Kidney glomerular epithelial cell (primary cell): ENCODE measurements at regions not wholly inside any gene's neighbourhood (a gene's known extent, or its start where the extent isn't known, plus 50 kb on each side); places are given as distances from the start of the nearest gene placed in this dataset.

Experiments
- DNase-seq: peaks from one replicate; lab custom pipeline; 2025; lab: John Stamatoyannopoulos, UW

- peak; percentile 85 for DNase-seq
Observed at GRCh38 chr9:16236882-16237281, 633.6 kb downstream of the BNC2 start.

GRCh38 chr9:16238623-16239138 lies 631.8 kb downstream of the BNC2 start:
- DNase-seq: no peak

GRCh38 chr9:16241231-16241630 lies 629.2 kb downstream of the BNC2 start:
- DNase-seq: peak; percentile 33

- DNase-seq: no peak
Observed at GRCh38 chr9:16243798-16244197, 626.7 kb downstream of the BNC2 start.

DNA sequence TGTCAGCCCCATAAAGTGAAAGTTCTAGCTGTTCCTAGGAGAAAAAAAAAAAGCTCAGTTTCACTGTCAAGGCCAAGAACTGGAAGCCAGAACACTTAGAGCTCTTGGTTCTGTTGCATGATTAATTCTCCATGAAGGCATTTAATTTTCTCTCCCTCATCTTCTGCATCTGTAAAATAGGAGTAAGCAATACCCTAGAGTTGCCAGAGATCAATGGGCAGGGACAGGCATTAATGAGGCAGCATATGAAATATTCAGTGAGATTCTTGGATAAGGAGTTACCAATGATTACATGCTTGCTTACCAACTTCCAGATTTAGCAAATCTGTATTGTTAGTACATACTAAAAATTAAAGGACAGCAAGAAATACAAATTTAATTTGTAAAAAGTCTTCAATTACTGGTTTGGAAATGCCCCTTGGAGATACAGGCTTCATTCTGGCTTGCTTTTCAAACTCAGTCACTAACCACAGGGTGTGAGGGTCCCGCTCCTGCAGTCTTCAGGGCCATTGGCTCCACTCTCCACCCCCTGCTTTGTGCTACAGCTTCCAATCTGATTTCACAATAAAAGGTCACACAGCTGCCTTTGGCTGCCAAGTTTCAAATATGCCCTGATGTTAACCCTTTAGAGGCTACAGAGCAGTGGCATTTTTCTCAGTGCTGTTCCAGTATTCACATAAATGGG lies 624.6 kb downstream of the BNC2 start:
- no peak for DNase-seq

DNA sequence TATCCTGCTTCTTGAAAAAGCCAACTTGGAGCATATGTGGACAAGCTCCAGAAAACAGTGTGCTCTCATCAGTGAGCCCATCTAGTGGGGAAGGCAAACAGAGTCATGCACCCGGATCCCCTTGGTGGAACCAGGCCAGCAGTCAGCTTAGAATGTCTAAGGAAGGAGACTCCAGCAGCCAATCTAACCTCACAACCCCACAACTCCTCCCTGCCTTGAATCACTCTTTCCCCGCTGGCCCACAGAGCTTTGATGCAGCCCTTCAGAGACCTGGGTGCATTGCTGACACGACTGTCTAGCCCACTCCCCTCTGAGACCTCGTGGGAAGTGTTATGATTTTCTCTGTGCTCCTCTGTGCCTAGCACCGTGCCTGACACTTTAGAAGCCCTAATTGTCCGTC lies 623.7 kb downstream of the BNC2 start:
- no peak for DNase-seq

GRCh38 chr9:16247188-16247875 lies 623.1 kb downstream of the BNC2 start:
- DNase-seq: peak; percentile 88

DNA sequence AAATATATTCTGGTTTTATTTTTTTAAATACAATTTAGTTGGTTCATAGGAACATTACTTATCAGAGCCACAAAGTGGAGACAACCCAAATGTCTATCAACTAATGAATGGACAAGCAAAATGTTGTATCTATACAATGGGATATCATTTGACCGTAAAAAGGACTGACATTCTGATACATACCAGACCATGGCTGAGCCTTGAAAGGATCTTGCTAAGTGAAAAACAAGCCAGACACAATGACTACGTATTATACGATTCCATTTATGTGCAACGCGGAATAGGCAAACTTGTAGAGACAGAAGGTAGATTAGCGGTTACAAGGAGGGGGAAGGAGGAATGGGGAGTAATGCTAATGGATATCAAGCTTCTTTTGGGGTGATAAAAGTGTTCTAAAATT lies 621.6 kb downstream of the BNC2 start:
- no peak for DNase-seq

GRCh38 chr9:16252616-16253015 lies 617.9 kb downstream of the BNC2 start:
- DNase-seq: no peak

- no peak for DNase-seq
Observed at GRCh38 chr9:16254674-16255073, 615.8 kb downstream of the BNC2 start.

- DNase-seq: no peak
Observed at GRCh38 chr9:16255217-16255616, 615.3 kb downstream of the BNC2 start.

GRCh38 chr9:16257604-16258003 lies 612.9 kb downstream of the BNC2 start:
- no peak for DNase-seq

- DNase-seq: no peak
Observed at GRCh38 chr9:16258191-16258590, 612.3 kb downstream of the BNC2 start.

DNA sequence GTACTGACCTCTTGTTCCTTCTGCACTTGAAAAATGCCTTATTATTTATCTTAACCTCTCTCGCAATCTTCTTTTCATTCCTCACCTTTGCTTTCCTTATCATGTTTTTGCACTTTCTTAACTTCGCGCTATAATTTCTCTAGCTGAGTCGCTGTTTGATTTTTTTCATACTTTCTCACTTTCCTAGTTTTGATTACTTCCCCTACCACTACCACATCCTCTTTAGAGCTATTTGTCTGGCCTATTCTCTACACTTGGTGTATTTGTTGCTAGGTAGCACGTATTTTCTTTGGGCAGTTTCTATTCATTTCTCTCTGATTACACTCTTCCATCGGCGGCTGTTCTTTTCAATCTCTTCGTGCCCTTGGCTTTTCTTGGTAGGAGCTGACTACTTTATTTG lies 611.8 kb downstream of the BNC2 start:
- no peak for DNase-seq

DNA sequence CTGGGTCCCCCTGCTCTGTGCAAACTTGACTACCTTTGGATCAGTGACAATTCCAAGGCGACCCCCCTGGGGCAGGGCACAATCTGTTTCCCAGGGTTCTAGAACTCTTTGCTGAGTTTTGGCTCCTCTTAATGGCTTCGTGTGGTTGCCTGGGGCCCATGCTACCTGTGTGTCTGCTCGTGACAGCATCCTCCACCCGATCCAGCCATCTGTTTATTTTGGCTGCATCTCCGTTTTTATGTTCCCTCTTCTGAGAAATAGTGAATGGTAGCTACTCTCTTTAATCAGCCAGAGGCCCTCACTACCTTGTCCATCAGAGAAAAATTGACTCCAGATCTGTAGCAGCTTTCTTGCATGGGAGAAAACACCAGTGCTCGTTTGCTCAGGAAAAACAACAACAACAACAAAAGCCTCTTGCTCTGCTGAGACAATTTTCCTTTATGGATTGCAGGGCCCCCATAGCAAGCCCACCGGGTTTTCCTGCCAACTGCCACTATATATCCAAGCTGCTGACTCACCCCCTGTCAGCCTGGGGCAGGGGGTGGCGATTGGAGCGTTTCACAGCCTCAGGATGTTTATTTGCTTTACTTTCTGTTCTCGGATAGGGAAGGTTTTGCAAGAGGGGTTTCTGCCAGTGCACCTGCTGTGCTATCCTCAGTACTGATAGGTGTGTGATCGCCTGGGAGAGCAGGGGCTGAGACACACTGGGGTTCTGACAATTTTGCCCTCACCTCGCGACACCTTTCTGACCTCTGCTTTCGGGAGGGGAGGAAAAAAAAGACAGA lies 607.8 kb downstream of the BNC2 start:
- DNase-seq: no peak

- DNase-seq: no peak
Observed at GRCh38 chr9:16265688-16266087, 604.8 kb downstream of the BNC2 start.

GRCh38 chr9:16266648-16267276 lies 603.7 kb downstream of the BNC2 start:
- no peak for DNase-seq

- peak; percentile 30 for DNase-seq
Observed at GRCh38 chr9:16267281-16268066, 603.0 kb downstream of the BNC2 start.

GRCh38 chr9:16268067-16268881 lies 602.2 kb downstream of the BNC2 start:
- DNase-seq: no peak

- DNase-seq: no peak
Observed at GRCh38 chr9:16271967-16272366, 598.5 kb downstream of the BNC2 start.

GRCh38 chr9:16272776-16273175 lies 597.7 kb downstream of the BNC2 start:
- no peak for DNase-seq
